ENCODE measurements at regions not wholly inside any gene's neighbourhood (a gene's known extent, or its start where the extent isn't known, plus 50 kb on each side); places are given as distances from the start of the nearest gene placed in this dataset.
"Not testable (repeated sequence)": the region's sequence is repeated elsewhere in the genome, so short reads cannot be mapped to it uniquely, and the experiment has no call there.

DNA sequence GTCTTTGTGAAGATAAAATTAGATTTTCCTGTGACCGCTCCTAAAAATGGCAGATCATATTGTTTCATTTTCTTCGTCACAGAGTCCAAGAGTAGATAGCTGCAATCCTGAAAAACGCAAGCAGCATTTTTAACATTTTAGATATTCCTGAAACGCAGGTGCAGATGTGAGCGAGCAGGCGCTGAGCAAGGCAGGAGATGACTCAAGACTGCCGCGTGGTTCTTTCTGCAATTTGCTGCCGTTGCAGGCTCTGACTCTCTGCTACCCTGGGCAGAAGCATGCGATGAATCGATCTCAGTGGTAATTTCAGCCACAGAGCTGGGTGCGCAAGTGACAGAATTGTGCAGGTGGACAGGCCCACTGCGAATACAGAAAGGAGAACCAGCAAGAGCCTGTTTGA, 331.9 kb downstream of the ACTR3B start:
- DNase-seq: no peak

DNA sequence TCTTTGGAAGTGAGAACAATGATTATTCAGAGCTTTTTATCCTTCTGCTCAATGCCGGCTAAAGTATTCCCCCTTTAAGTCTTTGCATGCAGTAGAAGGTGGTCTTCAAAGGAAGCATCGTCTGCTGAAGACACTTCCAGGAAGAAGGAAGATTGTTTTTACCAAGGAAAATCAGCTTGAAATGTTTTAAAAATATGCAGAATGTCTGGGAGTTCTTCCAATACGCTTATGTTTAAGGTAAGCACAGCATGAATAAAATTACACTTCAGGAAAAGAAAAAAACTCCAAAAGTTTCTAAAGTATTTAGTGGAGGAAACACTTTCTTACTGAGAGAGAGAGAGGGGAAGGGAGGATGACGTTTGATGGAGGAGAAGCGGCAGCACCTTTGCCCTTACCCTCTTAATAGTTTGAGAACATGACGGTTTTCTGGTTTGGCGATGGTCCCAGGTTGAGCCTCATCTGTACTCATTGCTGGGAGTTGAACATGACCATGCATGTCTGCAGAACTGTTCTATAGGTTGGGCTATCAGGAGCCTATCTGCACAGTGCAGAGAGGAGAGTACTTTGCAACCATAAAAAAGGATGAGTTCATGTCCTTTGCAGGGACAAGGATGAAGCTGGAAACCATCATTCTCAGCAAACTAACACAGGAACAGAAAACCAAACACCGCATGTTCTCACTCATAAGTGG, 338.1 kb downstream of the ACTR3B start:
- DNase-seq: peak; percentile 17

DNA sequence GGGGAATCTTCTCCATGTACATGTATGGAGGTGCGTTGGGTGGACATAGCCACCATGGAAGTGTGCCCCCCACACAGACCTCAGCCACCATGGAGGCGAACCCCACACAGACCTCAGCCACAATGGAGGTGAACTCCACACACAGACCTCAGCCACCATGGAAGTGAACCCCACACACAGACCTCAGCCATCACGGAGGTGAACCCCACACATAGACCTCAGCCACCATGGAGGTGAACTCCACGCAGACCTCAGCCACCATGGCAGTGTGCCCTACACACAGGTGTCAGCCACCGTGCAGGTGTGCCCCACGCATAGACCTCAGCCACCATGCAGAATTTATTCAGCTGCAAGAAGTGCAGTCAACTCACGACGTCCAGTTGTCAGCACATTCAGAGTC, 339.7 kb downstream of the ACTR3B start:
- DNase-seq: no peak

DNA sequence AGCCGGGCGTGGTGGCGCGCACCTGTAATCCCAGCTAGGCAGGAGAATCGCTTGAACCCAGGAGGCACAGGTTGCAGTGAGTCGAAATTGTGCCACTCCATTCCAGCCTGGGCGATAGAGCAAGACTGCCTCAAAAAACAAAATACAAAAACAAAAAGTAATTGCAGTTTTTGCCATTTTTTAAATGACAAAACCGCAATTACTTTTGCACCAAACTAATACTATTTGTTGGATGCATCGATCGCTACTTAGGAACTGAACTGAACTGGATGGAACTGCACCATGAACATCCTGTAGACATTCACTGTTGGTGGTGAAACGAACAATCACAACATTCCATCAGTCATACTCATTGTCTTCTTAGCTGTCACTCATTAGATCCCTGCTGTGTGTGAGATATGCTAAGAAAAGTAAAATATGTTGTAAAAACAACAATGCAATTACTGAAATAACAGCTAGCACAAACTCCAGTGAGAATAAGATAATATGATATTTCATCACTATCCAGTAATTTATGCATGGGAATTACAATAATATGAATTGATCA, 341.2 kb downstream of the ACTR3B start:
- no peak for DNase-seq

DNA sequence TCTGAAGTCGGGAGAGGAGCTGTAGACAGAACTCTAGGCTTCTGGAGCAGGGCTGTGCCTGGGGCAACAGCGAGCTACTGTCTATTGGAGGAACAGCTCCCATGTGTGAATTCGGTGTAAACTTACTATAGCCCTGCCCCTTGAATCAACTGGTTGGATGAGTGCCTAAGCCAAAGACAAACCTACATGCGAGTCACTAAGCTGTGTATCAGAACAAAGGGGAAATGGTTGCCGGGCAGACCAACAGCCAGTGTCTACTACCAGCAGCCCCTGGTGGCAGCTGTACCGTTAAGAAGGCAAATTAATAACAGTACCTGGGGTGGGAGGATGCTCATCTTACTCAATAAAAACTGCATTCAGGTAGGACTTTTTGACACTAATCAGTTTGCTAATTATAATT, 343.6 kb downstream of the ACTR3B start:
- no peak for DNase-seq

DNA sequence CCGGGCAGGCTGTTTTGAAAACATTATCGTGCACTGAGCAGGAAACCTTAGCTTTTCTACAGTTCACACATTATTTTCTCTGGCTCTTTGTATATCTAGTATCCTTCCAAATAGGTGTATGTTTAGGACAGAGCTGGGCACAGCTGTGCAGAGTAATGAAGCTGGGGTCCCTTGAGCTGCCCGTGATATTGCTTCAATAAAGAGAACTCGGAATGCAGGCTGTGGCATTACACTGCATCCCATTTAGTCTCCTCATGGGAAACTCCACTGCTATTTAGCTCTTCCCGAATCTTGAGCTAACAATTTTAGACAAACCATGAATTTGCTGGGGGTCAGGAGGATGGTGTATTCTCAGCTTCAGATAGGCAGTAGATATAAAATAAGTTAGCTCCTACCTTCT, 348.3 kb downstream of the ACTR3B start:
- no peak for DNase-seq

DNA sequence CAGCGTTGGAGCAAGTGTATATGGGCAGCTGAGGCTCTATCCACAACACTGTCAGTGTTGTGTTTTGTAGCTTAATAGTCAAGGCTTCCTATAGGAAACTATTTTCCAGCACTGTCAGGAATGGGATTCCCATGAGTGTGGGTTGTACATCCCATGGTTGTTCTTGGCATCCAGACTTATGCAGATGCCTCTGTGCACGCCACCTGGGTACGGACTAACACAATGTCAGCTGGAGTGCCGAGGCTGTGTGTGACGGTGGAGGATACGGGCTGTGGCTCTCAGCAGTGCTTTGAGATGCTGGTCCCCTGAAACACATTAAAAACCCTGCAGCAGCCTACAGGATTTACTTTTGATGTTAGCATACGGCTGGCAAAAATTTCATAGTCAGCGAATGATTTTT, 350.0 kb downstream of the ACTR3B start:
- DNase-seq: no peak

DNA sequence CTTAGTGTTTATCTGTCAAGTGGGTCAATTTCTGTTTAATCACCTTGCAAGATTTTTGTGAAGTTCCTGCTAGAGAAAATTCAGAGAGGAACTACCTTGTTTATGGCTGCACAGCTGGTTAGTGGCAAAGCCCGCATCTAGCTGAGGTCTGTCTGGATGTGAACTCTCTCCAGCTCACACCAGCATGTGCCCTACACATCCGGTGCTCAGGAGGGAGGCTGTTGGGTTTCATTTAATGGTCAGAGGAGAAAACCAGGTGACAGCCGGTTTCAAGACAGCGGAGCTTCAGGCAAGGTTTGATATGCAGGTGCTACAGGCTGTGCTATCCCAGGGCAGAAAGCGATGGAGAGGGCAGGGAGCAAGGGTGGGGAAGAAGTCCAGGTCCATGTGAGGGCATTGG, 351.1 kb downstream of the ACTR3B start:
- DNase-seq: no peak

DNA sequence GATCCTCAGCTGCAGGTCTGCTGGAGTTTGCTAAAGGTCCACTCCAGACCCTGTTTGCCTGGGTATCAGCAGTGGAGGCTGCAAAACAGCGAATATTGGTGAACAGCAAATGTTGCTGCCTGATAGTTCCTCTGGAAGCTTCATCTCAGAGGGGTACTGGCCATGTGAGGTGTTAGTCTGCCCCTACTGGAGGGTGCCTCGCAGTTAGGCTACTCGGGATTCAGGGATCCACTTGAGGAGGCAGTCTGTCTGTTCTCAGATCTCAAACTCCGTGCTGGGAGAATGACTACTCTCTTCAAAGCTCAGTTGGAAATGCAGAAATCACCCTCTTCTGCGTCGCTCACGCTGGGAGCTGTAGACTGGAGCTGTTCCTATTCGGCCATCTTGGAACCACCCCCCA, 362.7 kb downstream of the ACTR3B start:
- not testable (repeated sequence) for DNase-seq

DNA sequence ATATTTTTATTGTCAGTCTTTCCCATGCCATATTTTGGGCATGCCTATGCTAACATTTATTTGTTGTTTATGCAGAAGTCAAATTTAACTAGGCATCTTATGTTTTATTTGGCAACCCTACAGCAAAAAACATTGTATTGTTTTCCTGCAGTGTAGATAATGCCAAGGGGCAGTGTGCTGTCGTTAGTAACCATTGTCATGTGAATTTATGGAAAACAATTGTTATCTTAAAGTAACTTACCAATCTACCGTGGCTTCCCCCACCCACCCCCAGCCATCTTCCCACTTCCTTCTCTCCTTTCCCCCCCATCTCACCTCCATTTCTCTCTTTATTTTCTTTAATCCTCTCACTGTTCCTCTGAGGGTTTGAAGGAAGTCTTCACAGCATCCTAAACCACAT, 370.5 kb downstream of the ACTR3B start:
- no peak for DNase-seq

DNA sequence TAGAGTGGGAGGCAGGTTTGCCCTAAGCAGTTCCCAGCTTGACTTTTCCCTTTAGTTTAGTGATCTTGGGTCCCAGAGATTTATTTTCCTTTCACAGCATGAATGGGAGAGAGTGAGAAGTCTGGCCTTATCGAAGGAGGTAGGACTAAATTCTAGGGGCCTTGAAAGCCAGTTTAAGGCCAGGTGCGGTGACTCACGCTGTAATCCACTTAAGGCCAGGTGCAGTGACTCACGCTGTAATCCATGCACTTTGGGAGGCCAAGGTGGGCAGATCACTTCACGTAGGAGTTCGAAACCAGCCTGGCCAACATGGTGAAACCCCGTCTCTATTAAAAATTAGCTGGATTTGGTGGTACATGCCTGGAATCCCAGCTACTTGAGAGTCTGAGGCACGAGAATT, 392.2 kb downstream of the ACTR3B start:
- DNase-seq: no peak

DNA sequence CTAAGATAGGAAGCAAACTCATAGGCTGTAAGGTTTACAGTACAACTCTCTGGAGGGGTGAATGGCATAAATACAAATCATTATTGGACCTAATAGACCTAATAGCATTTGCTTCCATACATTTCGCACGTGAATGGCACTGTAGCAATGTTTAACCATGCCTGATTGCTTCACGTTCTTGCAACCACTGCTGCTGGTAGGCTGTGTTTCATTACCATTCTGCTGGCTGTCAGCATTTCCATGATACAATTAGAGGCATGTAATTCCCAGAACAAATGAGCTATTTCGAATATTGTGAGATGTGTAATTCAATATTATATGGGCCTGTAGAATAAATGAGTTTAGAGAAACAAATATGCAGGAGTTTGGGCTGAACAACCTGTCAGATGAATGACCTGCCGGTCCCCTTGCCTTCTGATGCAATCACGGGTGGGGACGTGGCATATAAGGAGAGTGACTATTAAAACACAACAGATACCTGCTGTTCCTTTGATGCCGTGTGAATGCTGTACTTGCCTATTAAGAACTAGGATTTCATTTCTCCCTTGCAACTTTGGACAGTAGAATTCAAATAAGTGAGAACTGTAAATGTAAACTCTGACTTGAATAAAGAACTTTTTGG, 393.4 kb downstream of the ACTR3B start:
- DNase-seq: no peak

DNA sequence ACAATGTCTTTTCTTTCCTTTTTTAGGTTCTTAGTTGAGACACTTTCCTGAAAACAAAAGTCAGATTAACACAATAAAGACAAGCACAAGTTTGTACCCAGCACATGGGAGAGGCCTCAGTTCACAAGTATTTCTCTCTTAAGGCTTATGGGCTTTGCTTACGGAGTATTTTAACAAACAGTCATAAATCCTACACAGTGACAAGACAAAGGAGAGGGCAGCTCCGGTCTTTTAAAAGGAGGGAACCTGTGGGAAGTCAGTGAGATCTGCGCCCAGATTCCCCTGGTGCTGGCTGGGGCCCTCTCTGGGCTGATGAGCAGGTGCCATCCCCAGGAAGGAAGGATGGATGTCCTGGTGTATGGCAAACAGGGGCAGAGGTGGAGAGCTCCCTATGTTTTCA, 398.6 kb downstream of the ACTR3B start:
- DNase-seq: no peak

DNA sequence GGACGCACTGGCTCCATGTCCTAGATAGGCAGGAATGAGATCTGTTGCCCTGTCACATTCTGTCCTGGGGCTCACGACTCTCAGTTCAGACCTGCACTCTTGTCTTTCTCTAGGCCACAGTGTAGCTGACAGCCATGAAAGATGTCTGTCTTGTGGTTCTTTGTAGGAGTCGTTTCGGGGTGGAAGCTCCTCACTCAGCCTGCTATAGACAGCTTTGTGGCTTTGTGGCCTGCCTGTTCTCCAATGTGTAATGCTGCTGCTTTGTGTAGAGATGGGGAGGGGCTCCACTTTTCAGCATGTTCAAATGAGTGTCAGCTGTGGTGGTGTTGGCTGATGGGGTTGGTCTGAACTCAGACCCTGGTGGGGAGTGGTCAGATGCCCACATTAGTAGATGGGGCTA, 410.7 kb downstream of the ACTR3B start:
- DNase-seq: no peak

DNA sequence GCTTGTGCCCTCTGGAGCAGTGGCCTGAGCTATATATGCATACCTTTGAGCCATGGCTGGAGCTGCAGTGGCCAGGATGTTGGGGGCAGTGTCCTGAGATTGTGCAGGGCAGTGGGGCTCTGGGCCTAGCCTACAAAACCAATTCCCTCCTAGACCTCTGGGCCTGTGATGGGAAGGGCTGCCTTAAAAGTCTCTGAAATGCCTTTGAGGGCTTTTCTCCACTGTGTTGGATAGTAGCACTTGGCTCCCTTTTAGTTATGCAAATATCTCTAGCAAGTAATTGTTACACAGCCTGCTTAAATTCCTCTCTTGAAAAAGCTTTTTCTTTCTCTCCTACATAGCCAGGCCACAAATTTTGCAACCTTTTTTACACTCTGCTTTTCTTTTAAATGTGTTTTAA, 426.4 kb downstream of the ACTR3B start:
- no peak for DNase-seq

DNA sequence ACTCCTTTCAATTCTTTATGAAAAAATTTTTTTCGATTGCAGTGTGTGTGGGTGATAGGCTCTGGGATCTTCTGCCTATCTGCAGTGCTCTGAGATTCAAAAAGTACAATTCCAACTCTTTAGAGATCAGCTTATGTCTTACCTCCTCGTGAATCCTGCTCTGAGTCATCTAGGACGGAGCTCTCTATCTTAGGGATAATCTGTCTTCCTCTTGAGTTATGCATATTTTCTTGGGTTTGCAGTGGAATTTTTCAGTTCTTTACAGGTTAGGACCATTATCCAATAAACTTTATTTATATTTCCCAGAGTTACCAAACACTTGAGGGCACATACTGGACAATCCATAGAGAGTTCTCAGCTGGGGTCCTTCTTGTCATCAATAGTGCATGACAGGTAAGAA, 428.6 kb downstream of the ACTR3B start:
- DNase-seq: no peak

DNA sequence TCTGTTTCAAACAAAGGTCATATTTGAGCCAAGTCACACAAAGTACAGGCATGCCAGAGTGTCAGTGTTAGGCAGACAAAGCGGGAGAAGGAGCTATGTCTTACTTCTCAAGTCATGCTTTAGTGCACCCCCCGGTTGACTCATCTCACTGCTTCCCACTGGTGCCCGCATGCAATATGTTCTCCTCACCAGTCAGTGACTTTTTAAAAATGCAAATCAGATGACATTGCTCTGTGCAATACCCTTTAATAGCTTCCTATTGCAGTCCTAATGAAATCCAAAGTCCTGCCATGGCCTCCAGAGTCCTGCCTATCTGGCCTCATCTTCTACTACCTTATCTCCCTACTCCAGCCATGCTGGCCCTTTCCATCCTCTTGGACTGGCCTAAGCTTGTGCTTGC, 429.1 kb downstream of the ACTR3B start:
- no peak for DNase-seq

DNA sequence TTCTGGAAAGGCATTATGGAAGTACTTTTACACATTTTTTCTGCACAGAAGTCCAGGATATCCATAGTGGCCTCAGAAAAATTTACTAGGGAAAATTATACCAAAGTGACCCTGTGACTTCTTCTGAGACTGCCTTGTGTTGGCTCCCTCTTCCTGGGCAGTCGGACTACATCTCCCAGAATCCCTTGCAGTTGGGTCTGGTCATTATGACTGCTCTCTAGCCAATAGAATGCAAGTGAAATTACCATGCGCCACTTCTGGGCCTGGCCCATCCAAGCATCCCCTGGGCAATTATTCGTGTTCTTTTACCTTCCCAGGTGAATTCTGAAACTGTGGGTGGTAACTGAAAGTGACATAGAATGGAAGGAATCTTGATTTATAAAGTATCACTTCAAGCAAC, 430.9 kb downstream of the ACTR3B start:
- DNase-seq: no peak

DNA sequence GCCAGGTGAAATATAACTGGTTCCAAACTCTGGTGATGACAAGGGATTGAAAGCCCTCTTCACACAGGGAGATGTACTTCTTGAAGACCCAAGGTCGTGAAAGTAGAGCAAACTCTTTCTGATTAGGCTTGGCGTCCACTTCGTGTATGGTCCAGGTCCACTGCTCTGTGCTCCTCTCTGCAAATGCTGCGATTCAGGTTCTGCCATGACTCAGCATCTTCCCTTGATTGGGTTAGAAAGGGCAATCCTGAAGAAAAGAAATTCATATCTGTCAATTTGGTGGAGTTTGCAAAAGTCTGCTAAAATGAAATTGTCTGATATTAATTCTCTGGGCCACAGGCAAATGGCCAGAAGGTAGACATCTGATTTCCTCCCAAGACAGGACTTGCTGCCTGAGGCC, 431.4 kb downstream of the ACTR3B start:
- DNase-seq: no peak

DNA sequence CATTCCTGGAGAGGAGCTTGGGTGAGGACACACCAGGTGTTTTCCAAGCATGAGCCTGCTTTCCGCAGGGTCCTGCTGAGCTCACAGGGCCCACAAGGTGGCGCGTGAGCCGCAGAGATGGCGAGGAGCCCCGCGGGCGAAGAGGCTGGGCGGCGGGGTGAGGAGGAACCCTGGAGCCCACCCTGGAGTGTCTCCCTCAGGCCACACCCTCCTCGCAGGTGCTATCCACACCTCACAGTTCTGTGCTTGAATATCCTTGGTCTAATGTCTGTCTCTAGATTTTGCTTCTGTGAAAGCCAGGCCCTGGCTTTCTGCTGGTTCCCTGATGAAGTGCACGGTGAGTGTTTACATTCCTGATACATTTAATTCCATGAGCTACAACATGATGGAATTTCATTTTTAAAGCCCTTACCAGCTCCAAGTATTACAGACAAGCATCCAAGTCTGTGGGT, 433.6 kb downstream of the ACTR3B start:
- peak; percentile 32 for DNase-seq

DNA sequence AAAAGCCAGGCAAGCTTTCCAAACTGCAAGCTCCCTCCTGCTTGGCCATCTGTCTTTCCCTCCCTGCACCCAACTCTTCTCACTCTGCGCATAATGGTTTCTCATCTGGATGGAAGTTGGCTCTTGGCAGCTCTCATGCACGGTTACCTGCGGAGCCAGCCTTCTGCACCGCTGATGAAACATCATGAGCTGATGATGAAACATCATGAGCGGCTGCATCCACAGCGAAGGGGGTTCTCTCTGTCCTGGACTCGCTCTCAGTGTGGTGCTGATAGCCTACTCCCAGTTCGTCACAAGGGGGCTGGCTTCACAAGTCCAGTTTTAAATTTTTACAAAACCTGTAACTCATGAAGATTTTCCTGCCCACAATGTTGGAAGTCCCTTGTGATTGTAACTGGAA, 457.5 kb downstream of the ACTR3B start:
- DNase-seq: no peak

DNA sequence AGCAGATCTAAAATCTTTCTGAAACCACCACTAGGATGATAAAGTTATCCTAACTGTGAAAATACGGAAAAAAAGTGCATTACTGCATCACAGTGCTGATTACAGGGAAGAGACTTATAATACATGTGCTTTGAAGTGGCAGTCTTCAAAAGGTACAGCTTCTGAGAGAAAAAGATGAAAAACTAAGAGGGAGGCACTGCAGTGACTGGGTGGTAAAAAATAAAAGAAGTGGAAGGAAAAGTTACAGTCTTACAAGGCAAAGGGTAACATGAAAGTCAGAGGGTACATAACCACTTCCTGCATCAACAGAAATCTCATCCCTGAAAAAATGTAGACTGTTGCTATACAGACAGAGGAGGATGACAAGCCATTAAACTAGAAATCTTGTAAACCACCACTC, 465.3 kb downstream of the ACTR3B start:
- no peak for DNase-seq

DNA sequence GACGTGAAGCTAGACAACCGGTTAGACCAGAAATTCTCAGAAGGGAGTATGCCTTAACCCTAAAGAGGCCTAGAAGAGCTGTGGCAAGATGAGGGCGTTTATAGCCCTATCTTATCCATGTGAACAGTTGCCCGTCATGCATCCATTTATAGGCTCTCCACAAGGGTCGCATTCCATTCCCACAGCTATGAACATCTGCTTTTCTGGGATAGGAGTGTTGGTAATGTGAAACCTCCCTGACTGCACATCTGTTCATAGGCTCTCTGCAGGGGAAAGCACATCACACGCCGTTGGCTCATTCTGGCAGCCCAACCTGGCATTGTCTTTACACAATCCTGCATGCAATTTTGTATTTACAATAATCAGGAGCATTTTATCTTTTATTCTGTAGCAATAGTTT, 485.6 kb downstream of the ACTR3B start:
- DNase-seq: not testable (repeated sequence)

DNA sequence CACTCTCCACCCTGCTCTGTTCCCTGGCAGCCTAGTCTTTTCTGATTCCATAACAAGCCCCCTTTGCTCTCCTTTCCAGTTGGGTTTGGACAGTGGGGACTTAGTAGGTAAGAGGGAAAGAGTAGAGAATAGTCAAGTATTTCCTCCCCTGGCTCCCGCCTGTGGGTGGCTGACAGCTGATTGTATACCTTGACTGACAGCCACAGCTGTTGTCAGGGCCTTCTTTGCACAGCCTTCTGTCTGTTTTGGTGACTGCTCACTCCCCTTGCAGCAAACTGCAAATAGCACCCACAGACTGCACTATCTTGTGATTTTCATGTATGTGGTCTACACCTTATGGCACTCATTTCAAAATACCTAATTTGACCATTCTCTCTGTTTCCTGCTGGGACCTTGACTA, 486.3 kb downstream of the ACTR3B start:
- no peak for DNase-seq

DNA sequence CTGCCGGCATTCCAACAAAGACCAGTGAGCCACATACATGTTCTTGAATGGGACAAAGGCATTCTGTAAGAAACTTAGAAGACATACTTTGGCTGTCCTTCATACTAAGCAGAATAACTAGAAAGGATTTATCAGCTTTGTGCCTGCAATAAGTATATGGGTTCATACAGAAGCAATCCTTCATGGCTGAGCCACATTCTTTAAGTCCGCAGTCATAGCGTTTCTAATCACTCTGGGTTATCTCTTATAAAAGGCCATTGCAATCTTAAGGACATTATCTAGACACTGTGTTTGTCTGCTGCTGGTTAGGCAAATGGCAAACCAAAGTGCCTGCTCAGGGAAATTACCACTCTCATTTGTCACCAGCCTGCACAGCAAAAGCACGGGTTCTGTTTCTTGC, 488.4 kb downstream of the ACTR3B start:
- no peak for DNase-seq

Measured in NCI-H1105 treated with DMSO at 0.1 percent for 48 hours (cell line).